Left hindlimb (tissue), 1 donor: ENCODE measurements at regions not wholly inside any gene's neighbourhood (a gene's known extent, or its start where the extent isn't known, plus 50 kb on each side); places are given as distances from the start of the nearest gene placed in this dataset.
"Not testable (repeated sequence)": the region's sequence is repeated elsewhere in the genome, so short reads cannot be mapped to it uniquely, and the experiment has no call there.

ENCODE experiments used
- DNase-seq: peaks from one replicate; pipeline ENCODE4 v3.0.0-alpha.2; 2018

DNA sequence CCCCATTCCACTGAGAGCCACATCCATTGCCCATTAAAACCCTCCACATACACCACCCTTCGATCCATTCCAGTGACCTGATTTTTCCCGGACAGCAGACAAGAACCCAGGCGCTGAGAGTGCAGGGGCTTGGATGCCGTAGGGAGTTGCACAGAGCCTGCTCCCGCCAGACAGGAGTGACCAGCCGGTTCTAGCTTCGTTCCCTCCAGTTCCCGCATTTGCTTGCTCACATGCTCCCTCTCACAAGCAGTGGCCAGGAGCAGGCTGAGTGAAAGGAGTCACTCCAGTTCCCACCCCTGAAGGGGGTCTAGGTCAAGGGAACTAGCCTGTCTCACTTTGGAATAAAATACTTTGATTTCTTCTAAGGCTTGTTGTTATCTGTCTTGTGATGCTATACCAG lies 119.5 kb downstream of the SKIDA1 start:
- no peak for DNase-seq

DNA sequence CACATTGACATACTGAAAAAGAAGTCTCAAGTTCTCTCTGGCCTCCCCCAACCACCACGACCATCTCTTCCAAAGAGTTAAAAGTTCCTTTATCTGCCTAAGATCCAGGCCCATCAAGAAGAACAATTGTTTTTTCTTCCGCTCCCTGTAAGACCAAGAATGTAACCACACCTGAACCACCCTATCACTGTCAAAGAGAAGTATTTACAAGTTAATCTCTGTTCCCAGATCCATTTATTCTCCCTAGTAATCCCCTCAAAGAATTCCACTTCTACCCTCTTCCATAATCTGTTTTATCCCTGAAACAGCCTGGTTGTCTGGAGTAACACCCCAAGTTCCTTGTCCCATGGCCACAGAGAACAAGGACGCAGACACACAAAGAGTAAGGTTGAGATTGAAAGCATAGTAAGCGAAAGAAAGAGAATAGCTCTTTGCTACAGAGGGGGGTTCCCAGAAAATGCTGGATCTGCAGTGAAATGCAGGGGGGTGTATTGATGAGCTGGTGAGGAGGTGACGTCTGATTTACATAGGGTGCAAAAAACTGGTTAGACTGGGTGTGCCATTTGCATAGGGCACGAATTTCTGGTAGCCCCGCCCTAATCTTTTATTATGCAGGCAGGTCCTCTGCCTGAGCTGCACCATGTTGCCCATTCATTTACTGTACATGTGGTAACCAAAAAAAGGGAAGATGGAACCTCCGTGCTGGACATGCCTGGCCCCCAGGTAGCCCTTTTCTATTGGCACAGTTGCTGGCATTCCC lies 122.0 kb downstream of the SKIDA1 start:
- DNase-seq: no peak

DNA sequence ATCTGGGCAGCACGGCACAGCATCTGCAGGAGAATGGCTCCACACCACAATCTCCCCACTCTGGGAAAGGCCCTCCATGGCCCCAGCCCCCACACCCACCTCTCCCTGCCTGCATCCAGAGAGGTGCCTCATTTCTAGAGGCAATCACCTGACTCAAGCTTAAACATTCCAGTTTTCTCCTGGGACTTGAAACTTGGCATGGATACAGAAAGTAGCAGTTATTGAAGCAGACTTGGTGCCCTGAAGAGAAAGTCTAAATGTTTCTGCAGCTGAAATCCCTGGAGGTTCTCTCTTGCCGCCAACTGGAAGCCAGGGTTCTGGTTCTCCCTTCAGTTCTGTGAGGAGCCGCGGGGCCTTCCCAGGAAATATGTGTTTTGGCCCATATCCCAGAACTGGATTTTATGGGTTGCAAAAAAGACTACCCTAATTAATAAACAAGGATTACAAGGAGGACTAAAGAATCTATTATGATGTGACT lies 122.8 kb downstream of the SKIDA1 start:
- no peak for DNase-seq

DNA sequence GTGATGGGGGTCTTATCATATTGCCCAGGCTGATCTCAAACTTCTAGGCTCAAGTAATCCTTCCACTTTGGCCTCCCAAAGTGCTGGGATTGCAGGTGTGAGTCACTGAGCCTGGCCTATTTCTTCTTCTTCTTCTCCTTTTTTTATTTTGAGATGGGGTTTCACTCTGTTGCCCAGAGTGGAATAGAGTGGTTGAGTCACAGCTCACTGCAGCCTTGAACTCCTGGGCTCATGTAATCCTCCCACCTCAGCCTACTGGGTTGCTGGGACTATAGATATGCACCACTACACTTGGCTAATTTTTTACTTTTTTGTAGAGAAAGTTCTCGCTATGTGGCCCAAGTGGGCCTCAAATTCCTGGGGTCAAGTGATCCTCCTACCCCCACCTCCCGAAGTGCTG lies 124.3 kb downstream of the SKIDA1 start:
- no peak for DNase-seq

DNA sequence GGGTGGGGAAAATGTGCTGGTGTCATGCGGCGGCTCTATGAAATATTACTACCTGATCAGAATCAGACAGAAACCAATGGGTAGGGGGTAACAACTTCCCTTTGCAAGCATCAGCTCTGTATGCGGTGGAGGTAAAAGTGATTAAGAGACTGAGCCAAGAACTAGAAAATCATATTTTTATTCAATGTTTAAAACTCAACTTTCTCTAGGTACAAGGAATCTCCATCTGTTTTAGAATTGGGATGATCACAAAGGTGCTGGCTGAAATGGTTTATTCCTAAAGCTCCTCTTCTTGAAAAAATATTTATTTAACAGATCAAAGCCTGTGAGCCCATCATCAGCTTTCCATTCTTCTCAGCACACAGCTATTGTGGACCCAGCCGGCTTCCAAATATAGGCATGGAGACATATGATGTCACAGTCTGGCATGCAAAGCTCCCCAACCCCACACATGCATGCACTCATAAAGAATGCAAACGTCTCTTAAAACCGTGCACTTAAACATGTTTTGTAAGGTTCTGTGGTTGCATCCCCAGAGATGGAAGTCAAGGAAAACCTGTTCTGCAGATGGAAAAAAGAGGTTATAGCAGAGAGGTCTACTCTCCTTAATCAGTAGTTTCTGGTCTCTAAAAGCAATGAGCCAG lies 126.0 kb downstream of the SKIDA1 start:
- DNase-seq: peak; percentile 86

DNA sequence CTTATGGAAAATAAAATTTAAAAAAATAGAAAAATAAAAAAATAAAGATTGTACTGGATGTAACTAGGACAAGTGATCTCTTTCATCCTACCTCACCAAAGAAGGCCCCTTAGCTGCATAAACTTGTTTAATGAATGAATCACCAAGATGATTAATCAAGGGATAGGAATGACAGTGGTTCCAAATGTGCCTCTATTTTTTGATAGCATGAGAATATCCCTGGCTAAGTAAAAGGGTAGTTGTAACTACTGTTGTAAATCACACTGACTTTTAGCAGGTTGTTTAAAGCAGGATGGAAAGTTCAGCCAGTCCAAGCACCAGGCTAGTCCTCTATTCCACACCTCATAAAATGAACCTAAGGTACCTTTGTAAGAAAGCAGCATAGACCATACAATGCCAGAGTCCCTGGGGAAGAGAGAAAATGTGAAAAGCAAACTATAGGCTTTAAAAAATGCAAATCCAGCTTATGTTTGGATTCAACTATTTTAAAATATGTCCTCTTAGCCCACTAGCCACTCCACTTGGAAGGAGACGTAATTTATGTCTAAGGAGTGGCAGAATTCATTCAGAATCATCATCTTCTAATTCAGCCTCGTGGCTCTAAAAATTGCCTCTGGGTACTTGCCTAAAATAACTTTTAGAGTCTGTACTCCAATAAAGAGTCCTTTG lies 126.8 kb downstream of the SKIDA1 start:
- DNase-seq: no peak

DNA sequence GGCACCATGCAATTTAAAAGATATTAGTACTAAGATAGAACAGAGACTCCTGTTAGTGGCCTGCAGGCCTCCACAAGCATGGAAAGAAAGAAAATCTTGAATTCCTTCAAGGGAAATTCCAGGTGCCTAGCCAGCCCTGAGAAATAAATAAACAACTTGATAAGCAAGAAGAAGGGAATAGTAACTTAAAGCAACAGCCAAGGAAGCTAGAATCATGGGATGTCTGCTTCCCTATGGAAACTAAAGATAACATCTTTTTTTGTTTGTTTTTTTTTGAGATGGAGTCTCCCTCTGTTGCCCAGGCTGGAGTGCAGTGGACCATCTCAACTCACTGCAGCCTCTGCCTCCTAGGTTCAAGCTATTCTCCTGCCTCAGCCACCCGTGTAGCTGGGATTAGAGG lies 128.6 kb downstream of the SKIDA1 start:
- DNase-seq: no peak

DNA sequence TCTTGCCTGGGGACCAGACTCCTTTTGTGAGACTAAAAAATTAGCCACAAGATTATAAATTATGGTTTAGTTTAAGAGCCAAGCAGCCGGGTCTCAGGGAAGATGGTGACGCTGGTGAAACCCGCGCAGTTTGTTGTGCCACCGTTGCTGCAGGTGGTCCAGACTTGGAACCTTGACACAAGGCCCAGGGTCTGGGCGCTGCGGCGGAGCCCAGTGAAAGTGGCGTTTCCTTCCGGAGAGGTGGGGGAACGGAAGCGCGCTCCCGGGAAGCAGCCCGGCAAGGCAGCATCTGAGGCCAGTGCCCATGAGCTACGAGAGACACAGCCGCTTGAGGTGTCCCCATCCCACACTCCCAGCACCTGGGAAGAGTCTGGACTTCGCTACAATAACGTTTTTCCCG lies 131.6 kb downstream of the SKIDA1 start:
- no peak for DNase-seq

DNA sequence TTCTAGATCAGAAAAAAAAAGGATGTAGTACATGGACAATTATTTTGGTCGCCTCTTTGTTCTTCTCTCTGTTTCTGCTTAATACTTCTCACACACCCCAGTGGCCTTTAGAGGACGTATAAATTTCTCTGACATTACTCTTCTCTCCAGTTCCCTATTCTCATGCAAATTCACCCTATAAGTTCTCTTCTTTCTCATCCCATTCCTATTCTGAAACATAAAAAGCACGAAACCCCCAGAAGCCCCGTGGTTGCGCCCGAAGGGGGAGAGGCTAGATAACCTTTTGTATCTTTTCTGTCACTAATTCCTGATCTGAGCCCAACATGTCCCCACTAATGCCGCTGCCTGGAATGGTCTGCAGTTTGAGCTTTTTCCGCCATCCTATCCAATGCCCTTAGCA lies 136.9 kb downstream of the SKIDA1 start:
- no peak for DNase-seq

DNA sequence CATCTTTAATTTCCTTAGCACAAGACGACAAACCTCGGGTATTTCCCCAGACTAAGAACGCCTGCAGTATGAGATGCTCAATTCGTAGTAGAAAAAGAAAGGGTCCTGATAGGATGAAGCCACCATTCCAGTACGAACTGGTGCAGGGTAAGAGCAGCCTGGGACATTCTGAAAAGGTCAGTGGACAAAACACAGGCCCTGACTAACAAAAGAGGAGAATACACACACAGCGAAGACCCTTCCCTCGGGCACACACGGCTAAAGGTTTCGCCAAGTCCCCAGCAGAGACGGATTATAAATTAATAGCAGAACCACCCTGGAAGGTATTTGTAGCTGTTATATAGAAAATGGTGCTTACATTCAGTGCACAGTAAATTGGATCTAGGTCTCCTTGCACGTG lies 137.6 kb downstream of the SKIDA1 start:
- DNase-seq: no peak

DNA sequence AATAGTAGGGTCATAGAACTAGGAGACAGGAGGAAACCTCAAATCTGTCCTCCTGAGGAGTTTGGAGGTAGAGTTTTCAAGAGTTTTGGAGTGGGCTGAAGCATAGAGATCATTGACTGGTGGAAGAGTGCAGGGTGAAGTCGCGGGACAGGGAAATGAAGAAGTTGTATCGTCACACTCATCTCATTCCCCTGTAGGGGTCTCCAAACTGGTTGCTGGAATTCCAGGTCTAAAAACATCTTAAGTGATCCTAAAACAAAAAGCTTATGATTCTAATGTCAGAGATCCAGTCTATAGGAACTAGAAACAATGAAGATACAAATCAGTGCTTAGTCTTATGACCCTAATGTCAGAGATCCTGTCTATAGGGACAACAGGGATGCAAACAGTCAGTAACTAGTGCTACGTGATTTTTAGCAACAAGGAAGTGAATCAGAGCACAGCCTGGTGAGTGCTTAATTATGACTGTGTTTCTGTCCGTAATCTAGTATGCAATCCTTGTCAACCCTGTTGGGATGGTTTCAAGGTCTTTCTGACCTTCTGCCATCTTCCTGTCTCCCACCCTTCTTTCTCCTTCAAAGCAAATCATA lies 139.4 kb downstream of the SKIDA1 start:
- DNase-seq: no peak

DNA sequence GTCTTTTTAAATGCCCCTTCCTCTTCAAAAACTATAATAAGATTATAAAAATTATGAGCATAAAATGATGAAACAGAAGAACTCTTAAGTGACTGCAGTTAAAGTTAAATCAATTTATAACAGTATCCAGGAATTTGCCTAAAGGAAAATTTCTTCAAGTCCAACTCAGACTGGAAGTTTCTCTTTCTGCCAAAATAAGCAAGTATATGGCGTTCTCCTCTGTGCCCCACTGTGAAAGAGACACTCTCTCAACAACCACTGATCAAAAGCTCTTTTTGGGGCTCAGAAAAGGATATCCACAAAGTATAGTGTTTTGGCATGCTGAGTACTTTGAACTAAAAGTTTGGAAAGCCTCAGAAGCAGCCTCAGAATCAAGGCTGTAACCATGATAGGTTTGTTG lies 139.9 kb downstream of the SKIDA1 start:
- no peak for DNase-seq

DNA sequence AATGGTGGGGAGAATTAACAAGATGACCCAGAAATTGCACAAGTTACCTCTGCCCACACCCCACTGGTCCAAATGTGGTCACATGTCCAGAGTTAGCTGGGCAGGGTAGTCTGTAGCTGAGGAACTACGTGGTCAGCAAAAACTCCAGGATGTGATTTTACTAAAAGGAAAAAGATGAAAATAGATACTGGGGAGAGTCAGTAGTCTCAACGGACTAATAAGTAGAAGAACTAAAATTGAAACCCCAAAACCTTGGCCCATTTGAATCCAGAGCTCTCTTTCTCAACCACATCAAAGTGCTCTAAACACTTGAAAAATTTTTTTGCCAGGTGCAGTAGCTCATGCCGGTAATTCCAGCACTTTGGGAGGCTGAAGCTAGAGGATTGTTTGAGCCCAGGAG lies 146.3 kb downstream of the SKIDA1 start:
- no peak for DNase-seq

DNA sequence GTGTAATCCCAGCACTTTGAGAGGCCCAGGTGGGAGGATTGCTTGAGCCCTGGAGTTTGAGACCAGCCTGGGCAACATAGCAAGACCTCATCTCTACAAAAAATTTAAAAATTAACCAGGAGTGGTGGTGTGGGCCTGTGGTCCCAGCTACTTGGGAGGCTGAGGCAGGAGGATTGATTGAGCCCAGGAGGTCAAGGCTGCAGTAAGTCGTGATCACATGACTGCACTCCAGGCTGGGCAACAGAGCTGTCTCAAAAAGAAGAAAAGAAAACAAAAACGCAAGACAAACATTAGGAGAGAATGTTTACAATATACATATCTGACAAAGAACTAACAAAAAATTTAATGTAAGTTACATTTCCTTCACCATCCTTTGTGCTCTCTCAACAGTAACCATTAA lies 150.2 kb downstream of the SKIDA1 start:
- not testable (repeated sequence) for DNase-seq

DNA sequence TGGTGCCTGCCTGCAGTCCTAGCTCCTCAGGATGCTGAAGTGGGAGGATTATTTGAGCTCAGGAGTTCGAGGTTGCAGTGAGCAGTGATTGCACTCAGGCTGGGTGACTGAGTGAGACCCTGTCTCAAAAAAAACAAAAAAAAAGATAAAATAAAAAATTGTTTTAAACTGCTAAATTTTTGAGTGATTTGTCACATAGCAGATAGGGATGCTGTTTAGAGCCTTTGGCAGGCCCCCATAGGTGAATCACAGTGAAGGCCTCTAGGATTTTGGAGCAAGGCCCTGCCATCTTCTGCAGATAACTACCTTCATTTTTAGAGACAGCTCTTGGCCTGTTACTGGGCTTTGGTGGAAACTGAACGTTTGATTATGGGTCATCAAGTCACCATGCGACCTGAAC lies 151.6 kb downstream of the SKIDA1 start:
- DNase-seq: not testable (repeated sequence)

DNA sequence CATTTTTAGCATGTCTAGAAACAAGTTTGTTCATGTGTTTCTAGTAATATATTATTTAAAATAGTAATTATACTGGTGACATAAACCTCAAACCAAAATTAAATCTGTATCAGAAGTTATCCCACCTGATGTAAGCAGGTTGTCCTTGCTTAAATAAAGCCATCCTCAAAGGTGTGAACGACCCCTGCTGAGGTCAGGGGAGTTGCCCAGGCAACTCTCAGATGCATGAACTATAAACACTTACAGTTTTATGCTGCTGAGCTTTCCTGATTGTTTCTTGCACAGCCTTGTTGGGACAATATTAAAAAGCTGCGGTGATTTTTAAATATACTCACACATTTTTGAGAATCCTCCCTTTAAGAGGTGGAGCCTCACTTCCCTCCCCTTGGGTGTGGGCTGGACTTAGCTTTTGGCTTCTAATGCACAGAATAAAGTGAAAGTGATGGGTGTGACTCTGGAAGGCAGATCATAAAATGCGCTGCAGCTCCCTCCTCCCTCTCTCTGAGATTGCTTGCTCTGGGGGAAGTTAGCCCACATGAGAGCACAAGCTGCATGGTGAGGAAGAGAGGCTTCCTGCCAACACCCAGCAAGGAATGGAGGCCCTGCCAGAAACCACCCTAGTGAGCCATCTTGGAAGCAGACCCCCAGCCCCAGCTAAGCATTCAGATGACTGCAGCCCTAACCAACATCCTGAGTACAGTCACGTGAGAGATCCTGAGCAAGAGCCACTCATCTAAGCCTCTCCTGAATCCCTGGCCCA lies 152.7 kb downstream of the SKIDA1 start:
- peak; percentile 82 for DNase-seq

DNA sequence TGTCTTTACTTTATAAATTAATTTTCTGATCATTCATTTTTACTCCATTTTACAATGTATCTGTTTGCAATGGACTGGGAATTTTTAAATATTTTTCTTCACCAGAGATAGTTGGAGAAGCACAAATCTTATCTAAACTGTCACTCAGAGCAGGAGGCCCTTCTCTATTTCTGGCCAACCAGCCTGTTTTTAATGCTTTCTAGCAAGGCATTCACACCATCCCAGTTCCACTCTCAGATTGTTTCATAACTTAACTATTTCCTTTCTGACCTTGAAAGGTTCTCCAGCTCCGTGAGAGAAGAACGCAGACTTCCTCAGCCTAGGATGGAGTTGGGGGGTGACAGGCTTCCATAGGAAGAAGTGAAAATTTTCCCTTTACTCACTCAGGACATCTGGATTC lies 155.8 kb downstream of the SKIDA1 start:
- DNase-seq: no peak

DNA sequence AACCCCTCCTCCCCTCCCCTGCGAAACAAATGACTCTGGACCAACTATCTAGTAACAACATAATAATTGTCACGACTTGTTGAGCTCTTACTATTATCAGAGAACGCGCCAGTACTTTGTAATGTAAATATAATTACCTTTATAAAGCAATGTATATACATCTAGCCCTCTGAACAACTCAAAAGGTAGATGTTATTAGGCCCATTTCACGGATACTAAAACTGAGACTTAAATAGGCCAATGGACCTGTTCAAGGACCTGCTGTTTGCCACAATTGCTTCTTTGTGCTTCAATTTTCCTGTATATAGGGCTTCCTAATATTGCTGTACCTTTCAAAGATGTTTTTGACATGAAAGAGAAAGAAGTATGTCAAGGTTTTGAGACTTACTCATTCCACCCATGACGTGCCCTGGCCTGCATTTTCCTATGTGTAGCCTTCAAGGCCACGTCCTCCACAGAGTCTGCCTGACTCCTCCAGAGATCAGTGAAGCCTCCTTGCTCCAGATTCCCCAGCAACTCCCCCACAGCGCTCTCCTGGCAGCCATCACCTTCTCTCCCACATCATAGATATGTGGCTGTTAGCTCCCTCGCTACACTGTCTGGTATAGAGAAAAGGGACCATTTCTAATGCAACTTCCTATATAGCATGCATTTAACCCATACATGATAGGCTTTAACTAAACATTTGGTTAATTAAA lies 156.6 kb downstream of the SKIDA1 start:
- DNase-seq: no peak

DNA sequence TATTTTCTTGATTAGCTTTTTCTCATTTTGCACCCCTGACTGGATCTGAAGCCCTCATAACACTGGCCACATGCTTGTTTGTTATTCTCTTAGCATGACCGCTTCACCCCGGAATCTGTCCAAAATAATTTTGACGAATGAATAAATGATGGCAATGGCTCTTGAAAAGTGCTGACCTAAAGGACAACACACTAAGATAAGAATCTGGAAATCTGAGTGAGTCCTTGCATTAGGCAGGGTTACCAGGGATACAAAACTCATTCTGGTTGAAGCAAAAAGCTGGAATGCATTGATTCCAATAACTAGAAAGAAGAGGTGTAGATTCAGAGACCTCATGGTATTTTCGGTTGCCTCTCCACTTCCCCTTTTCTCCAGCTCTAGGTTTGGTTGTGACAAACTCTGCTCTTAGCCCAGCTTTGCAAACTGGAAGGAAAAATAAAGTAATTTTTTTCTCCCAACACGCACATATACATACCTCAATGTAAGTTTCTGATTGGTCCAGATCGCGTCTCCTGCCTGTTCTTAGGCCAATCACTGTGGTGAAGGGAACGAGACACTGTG lies 157.4 kb downstream of the SKIDA1 start:
- DNase-seq: no peak

DNA sequence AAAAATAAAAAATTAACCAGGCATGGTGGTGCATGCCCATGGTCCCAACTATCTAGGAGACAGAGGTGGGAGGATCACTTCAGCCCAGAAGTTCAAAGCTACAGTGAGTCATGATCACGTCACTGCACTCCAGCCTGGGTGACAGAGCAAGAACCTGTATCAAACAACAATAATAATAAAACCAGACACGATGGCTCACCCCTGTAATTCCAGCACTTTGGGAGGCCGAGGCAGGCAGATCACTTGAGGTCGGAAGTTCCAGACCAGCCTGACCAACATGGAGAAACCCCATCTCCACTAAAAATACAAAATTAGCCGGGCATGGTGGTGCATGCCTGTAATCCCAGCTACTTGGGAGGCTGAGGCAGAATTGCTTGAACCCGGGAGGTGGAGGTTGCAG lies 159.4 kb downstream of the SKIDA1 start:
- DNase-seq: not testable (repeated sequence)

DNA sequence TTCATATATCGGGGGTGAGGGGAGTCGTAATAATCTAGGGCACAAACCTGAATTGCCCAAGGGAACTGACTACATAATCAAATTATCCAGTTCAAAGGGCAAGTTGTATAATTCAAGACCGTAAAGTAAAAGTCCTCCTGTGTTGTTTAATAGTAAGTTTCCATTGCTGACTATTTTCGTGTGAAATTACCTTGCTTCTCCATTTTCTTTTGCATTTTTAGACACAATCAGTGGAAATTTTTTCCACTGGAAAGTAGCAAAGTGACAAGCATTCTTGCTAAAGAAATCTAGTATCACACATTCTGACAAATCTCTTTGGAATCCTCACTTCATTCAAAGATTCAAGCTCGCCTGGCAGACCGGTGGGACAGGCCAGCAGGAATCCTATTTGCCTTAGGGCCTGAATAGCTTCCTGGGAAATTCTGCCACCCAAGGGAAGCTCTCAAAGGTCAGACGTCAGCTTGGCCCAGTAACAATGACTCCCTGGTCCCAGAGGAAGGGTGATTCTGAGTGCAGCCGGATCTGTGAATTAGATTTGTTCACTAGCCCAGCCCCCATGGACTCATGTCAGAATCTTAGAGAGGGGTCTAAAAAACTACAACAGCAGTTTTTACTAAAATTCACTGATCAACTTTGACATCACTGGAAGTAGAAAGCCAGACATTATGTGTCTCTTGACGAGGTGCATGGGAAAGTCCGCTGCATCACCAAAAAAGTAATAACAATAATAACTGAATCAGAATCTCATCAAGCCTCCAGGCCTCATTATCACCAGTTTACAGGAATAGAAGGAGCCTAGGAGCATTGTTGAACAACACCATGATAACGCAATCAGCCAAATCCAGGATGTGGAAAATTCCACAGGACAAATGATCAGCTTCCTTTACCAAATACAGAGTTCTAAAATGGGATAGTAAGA lies 161.0 kb downstream of the SKIDA1 start:
- peak; percentile 41 for DNase-seq
